ENCODE measurements at regions not wholly inside any gene's neighbourhood (a gene's known extent, or its start where the extent isn't known, plus 50 kb on each side); places are given as distances from the start of the nearest gene placed in this dataset.

DNA sequence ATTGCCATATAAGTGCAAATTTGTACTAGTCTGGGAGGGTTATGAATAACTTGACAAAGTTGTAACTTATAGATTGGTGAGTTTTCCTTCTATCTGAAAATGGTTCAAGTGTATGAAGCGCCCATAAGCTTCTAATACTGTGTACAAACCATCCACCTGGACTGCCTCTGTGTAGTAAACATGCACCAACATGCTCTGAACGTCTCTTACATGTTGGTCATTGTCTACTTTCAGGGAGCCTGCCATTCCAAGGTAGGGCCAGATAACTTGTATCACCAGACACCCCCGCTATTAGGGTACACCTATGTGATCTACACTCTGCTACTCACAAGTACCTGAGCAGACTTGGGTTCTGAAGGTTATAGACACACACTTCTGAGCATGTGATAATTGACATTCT, 735.5 kb upstream of the API5 start:
- TF ChIP-seq, protein P1, sequence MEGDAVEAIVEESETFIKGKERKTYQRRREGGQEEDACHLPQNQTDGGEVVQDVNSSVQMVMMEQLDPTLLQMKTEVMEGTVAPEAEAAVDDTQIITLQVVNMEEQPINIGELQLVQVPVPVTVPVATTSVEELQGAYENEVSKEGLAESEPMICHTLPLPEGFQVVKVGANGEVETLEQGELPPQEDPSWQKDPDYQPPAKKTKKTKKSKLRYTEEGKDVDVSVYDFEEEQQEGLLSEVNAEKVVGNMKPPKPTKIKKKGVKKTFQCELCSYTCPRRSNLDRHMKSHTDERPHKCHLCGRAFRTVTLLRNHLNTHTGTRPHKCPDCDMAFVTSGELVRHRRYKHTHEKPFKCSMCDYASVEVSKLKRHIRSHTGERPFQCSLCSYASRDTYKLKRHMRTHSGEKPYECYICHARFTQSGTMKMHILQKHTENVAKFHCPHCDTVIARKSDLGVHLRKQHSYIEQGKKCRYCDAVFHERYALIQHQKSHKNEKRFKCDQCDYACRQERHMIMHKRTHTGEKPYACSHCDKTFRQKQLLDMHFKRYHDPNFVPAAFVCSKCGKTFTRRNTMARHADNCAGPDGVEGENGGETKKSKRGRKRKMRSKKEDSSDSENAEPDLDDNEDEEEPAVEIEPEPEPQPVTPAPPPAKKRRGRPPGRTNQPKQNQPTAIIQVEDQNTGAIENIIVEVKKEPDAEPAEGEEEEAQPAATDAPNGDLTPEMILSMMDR (IDR thresholded peaks at IDR 0.05; ENCODE audit: low read depth, low read length, poor library complexity, severe bottlenecking) = no peak
- TF ChIP-seq EZH2phosphoT487 (IDR thresholded peaks at IDR 0.05; ENCODE audit: borderline replicate concordance, low read length) = no peak

All from DOHH2 (cell line).